ENCODE measurements at regions not wholly inside any gene's neighbourhood (a gene's known extent, or its start where the extent isn't known, plus 50 kb on each side); places are given as distances from the start of the nearest gene placed in this dataset.

GRCh38 chr7:32147546-32148268, 77.5 kb upstream of the PDE1C start:
- Mint-ChIP-seq H3K36me3 (ENCODE audit: low read depth) (no peaks in the 10 kb centered on the region), H3K4me1 (ENCODE audit: low read depth) (no peaks in the 10 kb centered on the region), H3K27ac (no peak overlapping the region), H3K9me3 (peaks cover 10% of the 10 kb centered on the region), H3K4me3 (no peak overlapping the region), H3K27me3 (no peaks in the 10 kb centered on the region)
- Histone ChIP-seq H3K9me3 (ENCODE audit: control insufficient read depth in 1 of 2, insufficient read depth in 1 of 2, low read length in 2 of 2) (no peaks in the 10 kb centered on the region), H3K4me3 (ENCODE audit: low read length) (no peak overlapping the region), H3K4me1 (ENCODE audit: insufficient read depth, low read length) (no peaks in the 10 kb centered on the region), H3K27me3 (ENCODE audit: control insufficient read depth in 1 of 2, insufficient read depth in 2 of 2, low read length in 2 of 2) (no peaks in the 10 kb centered on the region), H3K36me3 (ENCODE audit: insufficient read depth, low read length) (no peaks in the 10 kb centered on the region), H3K27ac (ENCODE audit: low read depth in 1 of 2, low read length in 2 of 2) (no peak overlapping the region)
- ATAC-seq (ENCODE audit: poor library complexity) (no peak), DNase-seq (no peak)
- intact Hi-C loops (cut with DNase I, micrococcal nuclease) = no loop called here
- TF ChIP-seq CTCF (IDR thresholded peaks at IDR 0.05) = no peak
- POLR2A ChIA-PET = no interaction called here
- CTCF ChIA-PET = no interaction called here

- H3K27ac ChIP-seq (ENCODE audit: low read depth in 1 of 2, low read length in 2 of 2) = no peak overlapping the region
- H3K4me3 ChIP-seq (ENCODE audit: low read length) = no peak overlapping the region
- H3K36me3 ChIP-seq (ENCODE audit: insufficient read depth, low read length) = no peaks in the 10 kb centered on the region
- H3K4me1 ChIP-seq (ENCODE audit: insufficient read depth, low read length) = no peaks in the 10 kb centered on the region
- CTCF ChIA-PET = no interaction called here
- H3K27me3 ChIP-seq (ENCODE audit: control insufficient read depth in 1 of 2, insufficient read depth in 2 of 2, low read length in 2 of 2) = no peaks in the 10 kb centered on the region
- intact Hi-C loops (cut with DNase I, micrococcal nuclease) = no loop called here
- DNase-seq (no peak), ATAC-seq (ENCODE audit: poor library complexity) (no peak)
- no peaks in the 10 kb centered on the region for H3K4me1 Mint-ChIP-seq (ENCODE audit: low read depth)
- H3K9me3 Mint-ChIP-seq = peaks cover 9% of the 10 kb centered on the region
- H3K36me3 Mint-ChIP-seq (ENCODE audit: low read depth) = no peaks in the 10 kb centered on the region
- no peak overlapping the region for H3K4me3 Mint-ChIP-seq
- TF ChIP-seq CTCF (IDR thresholded peaks at IDR 0.05) = no peak
- H3K27ac Mint-ChIP-seq = no peak overlapping the region
- POLR2A ChIA-PET = no interaction called here
- no peaks in the 10 kb centered on the region for H3K9me3 ChIP-seq (ENCODE audit: control insufficient read depth in 1 of 2, insufficient read depth in 1 of 2, low read length in 2 of 2)
- H3K27me3 Mint-ChIP-seq = peaks cover 6% of the 10 kb centered on the region
Observed at GRCh38 chr7:32145911-32146310, 75.7 kb upstream of the PDE1C start.

- Histone ChIP-seq H3K36me3 (ENCODE audit: insufficient read depth, low read length) (no peaks in the 10 kb centered on the region), H3K27ac (ENCODE audit: low read depth in 1 of 2, low read length in 2 of 2) (no peak overlapping the region), H3K27me3 (ENCODE audit: control insufficient read depth in 1 of 2, insufficient read depth in 2 of 2, low read length in 2 of 2) (no peaks in the 10 kb centered on the region), H3K4me3 (ENCODE audit: low read length) (no peak overlapping the region), H3K9me3 (ENCODE audit: control insufficient read depth in 1 of 2, insufficient read depth in 1 of 2, low read length in 2 of 2) (peaks cover 0 to 4% of the 10 kb centered on the region in 2 experiments), H3K4me1 (ENCODE audit: insufficient read depth, low read length) (no peaks in the 10 kb centered on the region)
- DNase-seq (no peak), ATAC-seq (ENCODE audit: poor library complexity) (no peak)
- H3K27me3 Mint-ChIP-seq = peaks cover 6% of the 10 kb centered on the region
- no peaks in the 10 kb centered on the region for H3K36me3 Mint-ChIP-seq (ENCODE audit: low read depth)
- no peaks in the 10 kb centered on the region for H3K4me1 Mint-ChIP-seq (ENCODE audit: low read depth)
- ChIA-PET CTCF (no interaction called here), POLR2A (no interaction called here)
- intact Hi-C loops (cut with DNase I, micrococcal nuclease) = no loop called here
- TF ChIP-seq CTCF (IDR thresholded peaks at IDR 0.05) = no peak
- H3K4me3 Mint-ChIP-seq = no peak overlapping the region
- H3K9me3 Mint-ChIP-seq = peaks cover 7% of the 10 kb centered on the region
- H3K27ac Mint-ChIP-seq = no peak overlapping the region
Observed at GRCh38 chr7:32144676-32145075, 74.5 kb upstream of the PDE1C start.
